ENCODE measurements at regions not wholly inside any gene's neighbourhood (a gene's known extent, or its start where the extent isn't known, plus 50 kb on each side); places are given as distances from the start of the nearest gene placed in this dataset.
"Not testable (repeated sequence)": the region's sequence is repeated elsewhere in the genome, so short reads cannot be mapped to it uniquely, and the experiment has no call there.

DNA sequence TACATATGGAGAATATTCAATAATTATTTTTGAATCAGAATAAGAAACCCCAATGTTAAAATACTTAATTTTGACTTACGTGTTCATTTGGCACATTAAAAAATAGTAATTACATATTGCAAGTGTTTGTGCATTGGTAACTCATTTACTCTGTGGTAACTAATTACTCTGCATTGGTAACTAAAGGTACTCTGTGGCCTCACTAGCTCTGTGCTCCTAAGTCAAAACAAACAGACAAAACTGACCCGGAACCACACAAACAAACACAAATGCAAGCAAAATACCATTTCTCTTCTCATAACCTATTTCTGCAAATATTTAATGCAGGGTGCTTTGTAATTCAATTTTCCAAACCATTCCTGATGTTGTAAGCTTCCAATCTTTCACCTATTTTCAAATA lies 1244.3 kb downstream of the REEP3 start:
- Histone ChIP-seq H3K4me1 (ENCODE audit: control insufficient read depth, insufficient read depth, low read length) (no peaks in the 10 kb centered on the region), H3K36me3 (ENCODE audit: control insufficient read depth, insufficient read depth, low read length) (no peaks in the 10 kb centered on the region), H3K9me3 (ENCODE audit: control insufficient read depth, low read length) (no peaks in the 10 kb centered on the region), H3K9ac (ENCODE audit: low read length) (no peak overlapping the region), H3K4me3 (ENCODE audit: low read length) (no peak overlapping the region), H3K27me3 (ENCODE audit: control insufficient read depth, insufficient read depth, low read length) (no peaks in the 10 kb centered on the region)

DNA sequence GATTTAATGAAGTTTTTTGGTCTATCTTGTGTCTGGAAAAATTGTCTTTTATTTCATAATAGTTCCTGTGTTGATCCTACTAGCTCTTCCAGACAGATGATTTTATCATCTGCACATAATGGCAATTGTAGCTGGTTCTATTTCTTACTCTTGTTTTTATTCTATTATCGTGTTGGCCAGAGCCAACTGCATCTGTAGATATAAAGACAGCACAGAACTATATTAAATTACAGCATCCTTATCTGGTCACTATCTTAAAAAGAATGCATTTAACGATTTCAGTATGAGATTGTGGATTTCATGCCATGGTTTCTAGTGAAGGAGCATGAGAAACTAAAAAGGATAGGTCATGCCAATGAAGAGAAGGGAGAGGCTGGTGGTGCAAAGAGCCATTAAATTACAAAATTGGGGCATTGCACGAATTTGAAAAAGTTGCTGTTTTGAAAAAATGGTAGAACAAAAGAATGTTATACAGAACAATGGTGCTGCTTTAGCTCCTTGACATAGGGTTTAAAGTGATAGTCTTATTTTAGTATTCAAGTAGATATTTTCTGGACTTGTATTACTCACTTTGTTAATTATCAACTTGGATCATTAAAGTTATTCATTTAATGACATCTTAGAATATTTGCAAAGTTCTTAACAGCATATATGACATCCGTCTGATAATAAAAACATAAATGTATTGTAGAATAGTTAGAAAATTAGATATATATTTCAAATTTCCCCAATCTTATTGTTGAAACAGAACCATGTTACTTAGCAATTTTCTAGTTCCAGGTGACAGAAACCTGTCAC lies 1250.3 kb downstream of the REEP3 start:
- no peaks in the 10 kb centered on the region for H3K9me3 ChIP-seq (ENCODE audit: control insufficient read depth, low read length)
- H3K36me3 ChIP-seq (ENCODE audit: control insufficient read depth, insufficient read depth, low read length) = no peaks in the 10 kb centered on the region
- no peak overlapping the region for H3K9ac ChIP-seq (ENCODE audit: low read length)
- no peaks in the 10 kb centered on the region for H3K4me1 ChIP-seq (ENCODE audit: control insufficient read depth, insufficient read depth, low read length)
- no peak overlapping the region for H3K4me3 ChIP-seq (ENCODE audit: low read length)
- no peaks in the 10 kb centered on the region for H3K27me3 ChIP-seq (ENCODE audit: control insufficient read depth, insufficient read depth, low read length)

DNA sequence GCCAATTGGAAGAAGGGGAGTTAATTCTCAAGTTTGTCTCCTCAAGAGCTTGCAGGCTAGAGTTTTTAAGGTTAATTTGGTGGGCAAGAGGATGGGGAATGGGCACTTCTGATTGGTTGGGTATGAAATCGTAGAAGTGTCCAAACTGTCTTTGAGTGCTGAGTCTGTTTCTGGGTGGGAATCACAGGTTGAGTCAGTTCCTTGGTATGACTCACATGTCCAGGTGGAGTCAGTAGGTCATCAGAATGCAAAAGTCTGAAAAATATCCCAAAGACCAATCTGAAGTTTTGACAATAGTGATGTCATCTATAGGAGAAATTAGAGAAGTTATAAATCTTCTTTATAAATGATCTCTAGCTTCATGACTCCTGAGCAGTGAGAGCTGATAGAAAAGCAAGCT lies 1252.2 kb downstream of the REEP3 start:
- Histone ChIP-seq H3K27me3 (ENCODE audit: control insufficient read depth, insufficient read depth, low read length) (no peaks in the 10 kb centered on the region), H3K9ac (ENCODE audit: low read length) (no peak overlapping the region), H3K36me3 (ENCODE audit: control insufficient read depth, insufficient read depth, low read length) (no peaks in the 10 kb centered on the region), H3K9me3 (ENCODE audit: control insufficient read depth, low read length) (no peaks in the 10 kb centered on the region), H3K4me3 (ENCODE audit: low read length) (no peak overlapping the region), H3K4me1 (ENCODE audit: control insufficient read depth, insufficient read depth, low read length) (no peaks in the 10 kb centered on the region)

DNA sequence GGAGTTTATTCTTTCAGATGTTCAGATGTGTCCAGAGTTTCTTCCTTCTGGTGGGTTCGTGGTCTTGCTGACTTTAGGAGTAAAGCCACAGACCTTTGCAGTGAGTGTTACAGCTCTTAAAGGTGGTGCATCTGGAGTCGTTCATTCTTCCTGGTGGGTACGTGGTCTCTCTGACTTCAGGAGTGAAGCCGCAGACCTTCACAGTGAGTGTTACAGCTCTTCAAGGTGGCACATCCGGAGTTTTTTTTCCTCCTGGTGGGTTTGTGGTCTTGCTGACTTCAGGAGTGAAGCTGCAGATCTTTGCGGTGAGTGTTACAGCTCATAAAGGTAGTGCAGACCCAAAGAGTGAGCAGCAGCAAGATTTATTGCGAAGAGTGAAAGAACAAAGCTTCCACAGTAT lies 1263.2 kb downstream of the REEP3 start:
- H3K9ac ChIP-seq (ENCODE audit: low read length); H3K4me1 ChIP-seq (ENCODE audit: control insufficient read depth, insufficient read depth, low read length); H3K9me3 ChIP-seq (ENCODE audit: control insufficient read depth, low read length); H3K27me3 ChIP-seq (ENCODE audit: control insufficient read depth, insufficient read depth, low read length); H3K36me3 ChIP-seq (ENCODE audit: control insufficient read depth, insufficient read depth, low read length); H3K4me3 ChIP-seq (ENCODE audit: low read length): not testable (repeated sequence)

DNA sequence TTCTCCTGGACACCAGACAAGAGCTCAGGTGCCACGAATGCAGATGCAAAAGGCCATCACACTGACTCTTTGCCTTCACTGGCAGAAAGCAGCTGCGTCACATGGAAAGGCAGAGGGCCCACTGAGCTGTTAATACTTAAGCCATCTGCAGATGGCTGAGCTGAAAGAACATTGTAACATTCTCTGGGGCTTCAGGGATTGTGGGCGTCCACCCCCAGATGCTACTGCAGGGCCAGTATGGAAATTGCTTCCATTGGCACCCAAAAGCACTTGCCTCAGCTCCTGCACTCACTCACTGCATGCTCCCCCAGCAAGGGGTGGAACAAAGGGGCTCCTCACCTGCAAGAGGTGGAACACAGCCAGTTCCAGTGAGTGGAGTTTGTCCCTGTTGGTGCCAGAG lies 1264.6 kb downstream of the REEP3 start:
- no peaks in the 10 kb centered on the region for H3K27me3 ChIP-seq (ENCODE audit: control insufficient read depth, insufficient read depth, low read length)
- H3K4me3 ChIP-seq (ENCODE audit: low read length) = no peak overlapping the region
- H3K9me3 ChIP-seq (ENCODE audit: control insufficient read depth, low read length) = no peaks in the 10 kb centered on the region
- H3K36me3 ChIP-seq (ENCODE audit: control insufficient read depth, insufficient read depth, low read length) = no peaks in the 10 kb centered on the region
- H3K9ac ChIP-seq (ENCODE audit: low read length) = no peak overlapping the region
- H3K4me1 ChIP-seq (ENCODE audit: control insufficient read depth, insufficient read depth, low read length) = no peaks in the 10 kb centered on the region

DNA sequence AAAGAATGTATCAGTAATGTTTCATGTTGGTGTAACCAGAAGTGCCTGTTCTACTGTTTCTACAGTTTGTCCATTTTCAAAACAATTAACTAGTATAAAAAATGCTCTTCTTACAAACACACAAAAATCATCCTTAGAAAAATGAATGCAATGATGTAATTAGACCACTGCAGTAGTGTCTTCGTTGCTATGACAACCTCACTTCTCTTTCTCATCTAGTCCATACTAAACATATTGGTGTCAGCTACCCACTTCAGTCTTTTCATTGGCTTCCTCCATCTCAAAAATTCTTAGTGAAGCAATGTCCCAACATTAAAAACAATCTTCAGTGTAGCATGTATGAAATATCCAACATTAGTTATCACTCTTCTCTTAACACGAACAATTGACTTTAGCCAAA lies 1265.8 kb downstream of the REEP3 start:
- Histone ChIP-seq H3K9me3 (ENCODE audit: control insufficient read depth, low read length) (no peaks in the 10 kb centered on the region), H3K9ac (ENCODE audit: low read length) (no peak overlapping the region), H3K36me3 (ENCODE audit: control insufficient read depth, insufficient read depth, low read length) (no peaks in the 10 kb centered on the region), H3K4me3 (ENCODE audit: low read length) (no peak overlapping the region), H3K27me3 (ENCODE audit: control insufficient read depth, insufficient read depth, low read length) (no peaks in the 10 kb centered on the region), H3K4me1 (ENCODE audit: control insufficient read depth, insufficient read depth, low read length) (no peaks in the 10 kb centered on the region)

DNA sequence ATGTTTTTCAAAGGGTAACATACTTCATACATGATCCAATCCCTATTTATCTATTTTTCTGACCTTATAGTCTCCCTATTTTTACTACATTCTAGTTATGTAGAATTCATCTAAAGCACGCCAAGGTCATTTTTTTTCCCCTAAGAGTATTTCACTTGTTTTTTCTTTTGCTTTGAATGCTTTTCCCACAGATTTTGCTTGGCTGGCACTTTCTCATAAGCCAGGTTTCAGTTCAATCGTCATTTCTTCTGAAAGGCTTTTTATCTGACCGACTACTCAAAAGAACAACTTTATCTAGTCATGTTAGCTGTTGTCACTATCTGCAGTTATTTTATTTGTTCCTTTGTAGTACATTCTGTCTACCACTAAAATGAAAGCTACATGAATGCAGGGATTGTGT lies 1274.6 kb downstream of the REEP3 start:
- H3K4me1 ChIP-seq (ENCODE audit: control insufficient read depth, insufficient read depth, low read length) = peaks cover 7% of the 10 kb centered on the region
- no peak overlapping the region for H3K4me3 ChIP-seq (ENCODE audit: low read length)
- H3K9me3 ChIP-seq (ENCODE audit: control insufficient read depth, low read length) = no peaks in the 10 kb centered on the region
- H3K9ac ChIP-seq (ENCODE audit: low read length) = no peak overlapping the region
- H3K36me3 ChIP-seq (ENCODE audit: control insufficient read depth, insufficient read depth, low read length) = no peaks in the 10 kb centered on the region
- H3K27me3 ChIP-seq (ENCODE audit: control insufficient read depth, insufficient read depth, low read length) = no peaks in the 10 kb centered on the region

DNA sequence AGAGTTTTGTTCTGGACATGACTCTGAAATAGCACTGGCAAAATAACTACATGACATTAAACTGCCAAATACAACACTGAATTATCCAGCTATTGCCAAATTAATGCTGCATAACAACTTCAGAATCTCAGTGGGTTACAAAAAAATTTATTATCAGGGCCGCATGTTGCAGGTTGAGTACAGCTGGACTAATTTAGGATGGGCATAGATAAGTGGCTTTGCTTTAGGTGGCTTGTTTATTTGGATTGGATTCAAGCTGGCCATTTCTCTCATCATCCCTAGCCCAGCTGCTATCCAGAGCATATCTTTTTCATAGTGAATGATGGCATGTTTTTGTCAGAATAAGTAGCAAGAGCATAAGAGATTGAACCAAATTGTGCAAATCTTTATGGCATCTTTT lies 1277.1 kb downstream of the REEP3 start:
- H3K4me1 ChIP-seq (ENCODE audit: control insufficient read depth, insufficient read depth, low read length) = peaks cover 7% of the 10 kb centered on the region
- no peaks in the 10 kb centered on the region for H3K36me3 ChIP-seq (ENCODE audit: control insufficient read depth, insufficient read depth, low read length)
- no peak overlapping the region for H3K4me3 ChIP-seq (ENCODE audit: low read length)
- H3K9ac ChIP-seq (ENCODE audit: low read length) = no peak overlapping the region
- H3K9me3 ChIP-seq (ENCODE audit: control insufficient read depth, low read length) = no peaks in the 10 kb centered on the region
- no peaks in the 10 kb centered on the region for H3K27me3 ChIP-seq (ENCODE audit: control insufficient read depth, insufficient read depth, low read length)

DNA sequence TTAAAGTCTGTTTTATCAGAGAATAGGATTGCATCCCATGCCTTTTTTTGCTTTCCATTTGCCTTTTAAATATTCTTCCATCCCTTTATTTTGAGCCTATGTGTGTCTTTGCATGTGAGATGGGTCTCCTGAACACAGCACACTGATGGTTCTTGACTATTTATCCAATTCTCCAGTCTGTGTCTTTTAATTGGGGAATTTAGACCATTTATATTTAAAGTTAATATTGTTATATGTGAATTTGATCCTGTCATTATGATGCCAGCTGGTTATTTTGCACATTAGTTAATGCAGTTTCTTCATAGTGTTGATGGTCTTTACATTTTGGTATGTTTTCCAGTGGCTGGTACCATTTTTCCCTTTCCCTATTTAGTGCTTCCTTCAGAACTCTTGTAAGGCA lies 1287.0 kb downstream of the REEP3 start:
- not testable (repeated sequence) for H3K36me3 ChIP-seq (ENCODE audit: control insufficient read depth, insufficient read depth, low read length); H3K9me3 ChIP-seq (ENCODE audit: control insufficient read depth, low read length); H3K4me3 ChIP-seq (ENCODE audit: low read length); H3K27me3 ChIP-seq (ENCODE audit: control insufficient read depth, insufficient read depth, low read length); H3K9ac ChIP-seq (ENCODE audit: low read length)
- H3K4me1 ChIP-seq (ENCODE audit: control insufficient read depth, insufficient read depth, low read length) = peaks cover 11% of the 10 kb centered on the region

DNA sequence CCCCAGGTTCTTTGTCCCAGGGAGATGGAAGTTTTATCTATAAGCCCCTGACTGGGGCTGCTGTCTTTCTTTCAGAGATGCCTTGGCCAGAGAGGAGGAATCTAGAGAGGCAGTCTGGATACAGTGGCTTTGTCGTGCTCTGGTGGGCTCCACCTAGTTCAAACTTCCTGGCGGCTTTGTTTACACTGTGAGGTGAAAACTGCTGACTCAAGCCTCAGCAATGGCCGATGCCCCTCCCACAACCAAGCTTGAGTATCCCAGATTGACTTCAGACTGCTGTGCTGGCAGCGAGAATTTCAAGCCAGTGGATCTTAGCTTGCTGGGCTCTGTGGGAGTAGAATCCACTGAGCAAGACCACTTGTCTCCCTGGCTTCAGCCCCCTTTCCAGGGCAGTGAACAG lies 1288.8 kb downstream of the REEP3 start:
- H3K9ac ChIP-seq (ENCODE audit: low read length); H3K9me3 ChIP-seq (ENCODE audit: control insufficient read depth, low read length); H3K27me3 ChIP-seq (ENCODE audit: control insufficient read depth, insufficient read depth, low read length); H3K36me3 ChIP-seq (ENCODE audit: control insufficient read depth, insufficient read depth, low read length): not testable (repeated sequence)
- Histone ChIP-seq H3K4me3 (ENCODE audit: low read length) (peak overlapping the region; percentile 25), H3K4me1 (ENCODE audit: control insufficient read depth, insufficient read depth, low read length) (peaks cover 11% of the 10 kb centered on the region)

DNA sequence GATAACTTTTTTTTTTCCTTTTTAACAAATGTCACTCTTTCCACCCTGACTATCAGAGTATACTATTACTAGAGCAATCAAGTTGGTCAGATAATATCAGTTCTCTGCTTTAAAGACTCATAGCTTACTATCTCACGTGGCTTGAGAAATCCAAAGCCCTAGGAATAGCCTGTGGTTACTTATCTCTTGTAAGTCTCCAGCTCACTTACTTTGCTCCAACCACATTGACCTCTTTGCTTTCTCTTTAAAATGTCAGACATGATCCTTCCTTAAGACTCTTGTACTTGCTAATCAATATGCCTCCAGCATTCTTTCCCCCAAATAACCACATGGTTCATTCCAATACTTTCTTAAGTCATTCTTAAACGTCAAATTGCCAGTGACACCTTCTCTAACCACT lies 1292.2 kb downstream of the REEP3 start:
- no peak overlapping the region for H3K4me3 ChIP-seq (ENCODE audit: low read length)
- H3K27me3 ChIP-seq (ENCODE audit: control insufficient read depth, insufficient read depth, low read length) = no peaks in the 10 kb centered on the region
- H3K4me1 ChIP-seq (ENCODE audit: control insufficient read depth, insufficient read depth, low read length) = peaks cover 11% of the 10 kb centered on the region
- no peaks in the 10 kb centered on the region for H3K36me3 ChIP-seq (ENCODE audit: control insufficient read depth, insufficient read depth, low read length)
- H3K9me3 ChIP-seq (ENCODE audit: control insufficient read depth, low read length) = no peaks in the 10 kb centered on the region
- no peak overlapping the region for H3K9ac ChIP-seq (ENCODE audit: low read length)

DNA sequence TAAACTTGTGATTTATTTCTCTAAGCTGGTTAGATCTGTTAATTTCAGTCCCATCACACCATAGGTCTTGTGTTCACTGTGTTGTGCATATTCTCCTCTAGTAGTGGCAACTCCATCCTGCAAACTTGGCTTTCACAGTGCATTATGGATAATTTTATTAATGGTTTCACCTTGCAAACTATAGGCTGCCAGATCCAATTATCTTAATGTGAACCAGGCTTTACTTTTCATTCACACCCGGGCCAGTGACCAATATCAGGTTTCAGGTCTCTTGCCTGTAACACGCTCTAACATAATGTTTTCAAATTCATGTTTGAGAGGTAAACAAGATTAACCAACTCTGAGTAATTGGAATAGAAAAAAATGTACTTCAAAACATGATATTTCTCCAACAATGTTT lies 1293.0 kb downstream of the REEP3 start:
- no peak overlapping the region for H3K4me3 ChIP-seq (ENCODE audit: low read length)
- H3K9ac ChIP-seq (ENCODE audit: low read length) = no peak overlapping the region
- no peaks in the 10 kb centered on the region for H3K9me3 ChIP-seq (ENCODE audit: control insufficient read depth, low read length)
- H3K36me3 ChIP-seq (ENCODE audit: control insufficient read depth, insufficient read depth, low read length) = no peaks in the 10 kb centered on the region
- peaks cover 11% of the 10 kb centered on the region for H3K4me1 ChIP-seq (ENCODE audit: control insufficient read depth, insufficient read depth, low read length)
- H3K27me3 ChIP-seq (ENCODE audit: control insufficient read depth, insufficient read depth, low read length) = no peaks in the 10 kb centered on the region

DNA sequence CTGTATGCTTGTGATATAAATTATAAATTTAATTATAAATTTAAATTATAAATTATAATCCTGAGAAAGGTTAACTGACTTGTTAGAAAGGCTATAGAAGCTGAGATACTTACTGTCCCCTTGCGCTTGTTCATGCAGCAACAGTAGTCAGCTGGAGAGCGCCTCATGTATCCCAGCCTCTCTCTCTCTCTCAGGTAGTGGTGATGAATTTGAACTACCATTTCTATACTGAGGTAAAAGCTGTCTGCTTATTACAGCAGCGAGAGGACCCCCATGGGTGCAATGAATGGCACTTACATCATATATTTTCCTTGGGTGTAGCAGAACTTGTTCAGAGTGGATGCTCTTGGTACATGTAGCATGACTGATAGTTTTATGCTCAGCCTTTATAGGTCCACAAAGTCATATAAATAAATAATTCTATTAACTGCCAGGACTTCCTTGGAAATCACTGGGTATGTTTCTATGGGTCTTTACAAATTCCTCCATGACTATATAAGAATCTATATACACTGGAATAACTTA lies 1308.7 kb downstream of the REEP3 start:
- no peaks in the 10 kb centered on the region for H3K27me3 ChIP-seq (ENCODE audit: control insufficient read depth, insufficient read depth, low read length)
- H3K36me3 ChIP-seq (ENCODE audit: control insufficient read depth, insufficient read depth, low read length) = no peaks in the 10 kb centered on the region
- no peak overlapping the region for H3K4me3 ChIP-seq (ENCODE audit: low read length)
- H3K4me1 ChIP-seq (ENCODE audit: control insufficient read depth, insufficient read depth, low read length) = no peaks in the 10 kb centered on the region
- no peaks in the 10 kb centered on the region for H3K9me3 ChIP-seq (ENCODE audit: control insufficient read depth, low read length)
- H3K9ac ChIP-seq (ENCODE audit: low read length) = no peak overlapping the region

Data from mucosa of stomach (tissue), 1 donor.